Coronary artery (tissue), 2 donors: ENCODE measurements at regions not wholly inside any gene's neighbourhood (a gene's known extent, or its start where the extent isn't known, plus 50 kb on each side); places are given as distances from the start of the nearest gene placed in this dataset.

Experiments used
- DNase-seq: peaks from one replicate; pipeline ENCODE4 v3.0.0-alpha.2; 2017; ENCODE audit warnings: low spot score
- H3K27ac ChIP-seq, 2 donors: fragments of 200-600 bp; sonication (generic); one replicate each; pipeline ENCODE4 v1.5.1; 2016 to 2019
- H3K4me3 ChIP-seq: fragments of 200-600 bp; sonication (generic); 2 replicates; pipeline ENCODE4 v1.5.1; 2016; ENCODE audit warnings: mild to moderate bottlenecking, moderate library complexity
- CTCF ChIP-seq: fragments of 200-600 bp; sonication (generic); IDR thresholded peaks from one replicate; pipeline ENCODE4 v1.5.1; 2019; ENCODE audit warnings: antibody characterized with exemption

- H3K27ac ChIP-seq, result peak overlapping the region; percentile 63 to 64
- no peak for TF ChIP-seq CTCF
- H3K4me3 ChIP-seq, result no peak overlapping the region
- DNase-seq, result no peak
Observed at GRCh38 chr14:38724621-38725020, 378.4 kb downstream of the SEC23A start.

GRCh38 chr14:38723959-38724358, 379.1 kb downstream of the SEC23A start:
- no peak for DNase-seq
- H3K4me3 ChIP-seq, result no peak overlapping the region
- H3K27ac ChIP-seq, result peak overlapping the region; percentile 63 to 64
- TF ChIP-seq CTCF, result no peak

- DNase-seq, result no peak
- no peak for TF ChIP-seq CTCF
- Histone ChIP-seq H3K27ac (no peak overlapping the region), H3K4me3 (no peak overlapping the region)
Observed at GRCh38 chr14:38723277-38723676, 379.8 kb downstream of the SEC23A start.

GRCh38 chr14:38721822-38722431, 381.1 kb downstream of the SEC23A start:
- Histone ChIP-seq H3K27ac (no peak overlapping the region), H3K4me3 (no peak overlapping the region)
- DNase-seq, result no peak
- TF ChIP-seq CTCF, result peak; percentile 68

- TF ChIP-seq CTCF, result no peak
- Histone ChIP-seq H3K27ac (no peak overlapping the region), H3K4me3 (no peak overlapping the region)
- DNase-seq, result no peak
Observed at GRCh38 chr14:38718519-38718918, 384.5 kb downstream of the SEC23A start.

- no peak for DNase-seq
- no peak overlapping the region for H3K27ac ChIP-seq
- TF ChIP-seq CTCF, result no peak
- H3K4me3 ChIP-seq, result no peak overlapping the region
Observed at GRCh38 chr14:38716926-38717325, 386.1 kb downstream of the SEC23A start.

- H3K4me3 ChIP-seq, result no peak overlapping the region
- no peak for TF ChIP-seq CTCF
- H3K27ac ChIP-seq, result no peak overlapping the region
- DNase-seq, result no peak
Observed at GRCh38 chr14:38710881-38711280, 392.2 kb downstream of the SEC23A start.
